ENCODE measurements at regions not wholly inside any gene's neighbourhood (a gene's known extent, or its start where the extent isn't known, plus 50 kb on each side); places are given as distances from the start of the nearest gene placed in this dataset.

DNA sequence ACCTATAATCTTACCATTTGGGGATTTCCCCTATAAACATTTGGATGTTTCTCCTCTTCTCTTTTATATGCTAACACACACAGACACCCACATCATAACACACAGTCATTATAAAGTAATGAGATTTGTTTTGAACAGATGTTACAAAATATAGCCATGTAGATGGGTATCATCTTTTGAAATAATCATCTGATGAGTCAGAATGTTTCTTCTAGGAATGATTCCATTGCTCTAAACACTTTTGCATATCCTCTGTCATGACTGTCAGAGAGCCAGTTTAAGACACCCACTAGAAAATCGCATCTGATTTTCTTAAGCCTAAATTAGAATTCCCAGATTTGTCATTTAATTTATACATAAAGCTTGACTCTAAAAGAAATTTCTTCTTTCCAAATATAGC lies 442.6 kb downstream of the CMPK2 start:
- Histone ChIP-seq H3K9me3 (ENCODE audit: control insufficient read depth in 2 of 2, low read length in 2 of 2) (no peaks in the 10 kb centered on the region), H3K9ac (ENCODE audit: low read depth in 1 of 2, low read length in 2 of 2) (no peak overlapping the region), H3K4me3 (ENCODE audit: low read length in 2 of 2) (no peak overlapping the region), H3K36me3 (ENCODE audit: control insufficient read depth in 2 of 2, insufficient read depth in 2 of 2, low read length in 2 of 2) (no peaks in the 10 kb centered on the region), H3K4me1 (ENCODE audit: control insufficient read depth in 2 of 2, insufficient read depth in 2 of 2, low read length in 2 of 2) (no peaks in the 10 kb centered on the region), H3K27ac (ENCODE audit: low read depth in 2 of 2, low read length in 2 of 2) (no peak overlapping the region), H3K27me3 (ENCODE audit: control insufficient read depth in 2 of 2, insufficient read depth in 2 of 2, low read length in 2 of 2) (no peaks in the 10 kb centered on the region)

DNA sequence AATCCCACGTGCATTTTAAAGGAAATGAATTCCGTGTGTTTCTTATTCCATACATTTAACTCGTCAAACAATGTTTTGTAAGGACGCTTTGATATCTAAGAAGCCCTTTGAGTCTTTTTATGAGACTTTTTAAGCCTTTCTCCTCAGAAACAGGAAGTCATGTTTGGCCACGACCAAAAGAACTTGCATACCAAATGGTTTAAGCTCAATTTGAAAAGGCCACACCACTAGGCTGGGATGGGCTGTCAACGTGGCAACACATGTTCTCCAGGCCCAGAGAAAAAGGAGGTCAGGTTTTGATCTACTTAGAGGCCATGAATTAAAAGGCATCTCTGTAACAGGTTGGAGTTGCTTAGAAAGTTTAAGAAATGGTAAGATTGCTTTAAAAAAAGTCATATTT lies 441.8 kb downstream of the CMPK2 start:
- H3K4me3 ChIP-seq (ENCODE audit: low read length in 2 of 2), result no peak overlapping the region
- no peak overlapping the region for H3K9ac ChIP-seq (ENCODE audit: low read depth in 1 of 2, low read length in 2 of 2)
- no peaks in the 10 kb centered on the region for H3K27me3 ChIP-seq (ENCODE audit: control insufficient read depth in 2 of 2, insufficient read depth in 2 of 2, low read length in 2 of 2)
- no peak overlapping the region for H3K27ac ChIP-seq (ENCODE audit: low read depth in 2 of 2, low read length in 2 of 2)
- H3K36me3 ChIP-seq (ENCODE audit: control insufficient read depth in 2 of 2, insufficient read depth in 2 of 2, low read length in 2 of 2), result no peaks in the 10 kb centered on the region
- H3K4me1 ChIP-seq (ENCODE audit: control insufficient read depth in 2 of 2, insufficient read depth in 2 of 2, low read length in 2 of 2), result no peaks in the 10 kb centered on the region
- H3K9me3 ChIP-seq (ENCODE audit: control insufficient read depth in 2 of 2, low read length in 2 of 2), result no peaks in the 10 kb centered on the region

DNA sequence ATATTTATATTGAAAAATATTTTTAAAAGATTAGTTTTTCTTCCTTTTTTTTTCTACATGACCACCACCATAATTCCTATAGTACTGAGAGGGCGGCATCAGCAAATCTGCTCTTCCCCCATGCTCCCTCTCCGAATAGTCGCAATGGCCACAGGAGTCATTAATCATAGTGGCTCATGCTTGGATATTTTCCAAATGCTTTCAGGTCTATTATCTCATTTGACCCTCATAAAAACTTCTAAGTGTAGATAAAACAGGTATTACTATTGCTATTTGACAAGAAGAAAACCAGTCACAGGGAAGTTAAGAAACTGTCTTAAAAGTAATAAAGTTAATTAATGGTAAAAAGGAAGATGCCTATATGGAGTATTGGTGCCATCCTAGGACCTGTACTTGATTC lies 440.7 kb downstream of the CMPK2 start:
- Histone ChIP-seq H3K4me1 (ENCODE audit: control insufficient read depth in 2 of 2, insufficient read depth in 2 of 2, low read length in 2 of 2) (no peaks in the 10 kb centered on the region), H3K9ac (ENCODE audit: low read depth in 1 of 2, low read length in 2 of 2) (no peak overlapping the region), H3K27ac (ENCODE audit: low read depth in 2 of 2, low read length in 2 of 2) (no peak overlapping the region), H3K36me3 (ENCODE audit: control insufficient read depth in 2 of 2, insufficient read depth in 2 of 2, low read length in 2 of 2) (no peaks in the 10 kb centered on the region), H3K4me3 (ENCODE audit: low read length in 2 of 2) (no peak overlapping the region), H3K9me3 (ENCODE audit: control insufficient read depth in 2 of 2, low read length in 2 of 2) (no peaks in the 10 kb centered on the region), H3K27me3 (ENCODE audit: control insufficient read depth in 2 of 2, insufficient read depth in 2 of 2, low read length in 2 of 2) (no peaks in the 10 kb centered on the region)

DNA sequence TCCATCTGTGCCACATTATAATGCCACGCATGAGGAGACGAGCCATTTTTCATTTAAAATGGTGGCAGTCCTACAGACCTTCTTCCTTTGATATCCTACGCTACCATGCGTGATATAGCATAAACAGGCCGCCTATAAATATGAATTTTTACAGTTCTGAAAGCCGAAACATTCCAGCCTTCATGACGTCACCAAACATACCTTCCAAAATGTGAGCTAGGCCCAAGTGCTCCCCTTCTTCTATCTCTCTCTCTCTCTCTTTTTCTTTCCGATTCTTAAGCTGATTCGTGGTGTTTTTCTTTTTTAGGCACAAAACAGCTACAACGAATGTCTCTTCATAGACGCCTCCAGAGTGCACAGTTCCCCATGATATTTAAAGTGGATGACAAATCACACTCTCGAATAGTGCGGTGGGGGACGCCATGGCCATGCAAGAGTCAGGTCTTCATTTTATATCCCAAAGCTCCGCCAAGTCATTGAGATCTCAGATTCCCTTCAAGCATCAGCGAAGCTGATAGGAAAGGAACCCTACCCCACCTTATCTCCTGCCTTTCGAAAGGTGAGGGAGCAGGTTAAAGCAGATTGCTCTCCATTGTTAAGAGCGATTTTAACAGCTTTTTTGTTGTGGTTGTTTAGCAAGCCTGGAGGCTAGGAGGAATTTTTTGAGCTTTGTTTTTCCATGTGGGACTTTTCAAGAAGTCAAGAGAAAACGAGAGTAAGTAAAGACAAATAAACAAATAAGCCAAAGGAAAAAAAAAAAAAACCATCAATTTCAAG lies 436.3 kb downstream of the CMPK2 start:
- H3K4me3 ChIP-seq (ENCODE audit: low read length in 2 of 2), result no peak overlapping the region
- H3K36me3 ChIP-seq (ENCODE audit: control insufficient read depth in 2 of 2, insufficient read depth in 2 of 2, low read length in 2 of 2), result no peaks in the 10 kb centered on the region
- no peaks in the 10 kb centered on the region for H3K27me3 ChIP-seq (ENCODE audit: control insufficient read depth in 2 of 2, insufficient read depth in 2 of 2, low read length in 2 of 2)
- H3K9ac ChIP-seq (ENCODE audit: low read depth in 1 of 2, low read length in 2 of 2), result no peak overlapping the region
- H3K9me3 ChIP-seq (ENCODE audit: control insufficient read depth in 2 of 2, low read length in 2 of 2), result no peaks in the 10 kb centered on the region
- H3K4me1 ChIP-seq (ENCODE audit: control insufficient read depth in 2 of 2, insufficient read depth in 2 of 2, low read length in 2 of 2), result no peaks in the 10 kb centered on the region
- no peak overlapping the region for H3K27ac ChIP-seq (ENCODE audit: low read depth in 2 of 2, low read length in 2 of 2)

DNA sequence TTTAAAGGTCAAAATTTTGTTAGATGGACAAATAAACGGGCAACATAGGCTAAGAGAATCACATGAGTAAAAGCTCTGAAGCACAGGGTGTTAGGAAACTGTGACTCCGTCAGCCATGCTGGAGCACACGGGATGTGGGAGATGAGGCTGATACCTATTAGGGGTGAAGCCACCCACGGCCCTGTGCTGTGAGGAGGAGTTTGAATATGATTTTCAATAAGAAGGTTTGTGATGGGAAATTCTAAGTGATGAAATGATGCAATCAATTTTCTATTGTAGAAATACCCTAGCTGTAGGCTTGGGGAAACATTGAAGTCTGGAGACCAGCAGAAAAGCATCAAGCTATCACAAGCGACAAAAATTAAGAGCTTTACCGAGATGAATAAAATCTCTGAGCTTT lies 431.3 kb downstream of the CMPK2 start:
- no peak overlapping the region for H3K27ac ChIP-seq (ENCODE audit: low read depth in 2 of 2, low read length in 2 of 2)
- no peaks in the 10 kb centered on the region for H3K9me3 ChIP-seq (ENCODE audit: control insufficient read depth in 2 of 2, low read length in 2 of 2)
- H3K4me3 ChIP-seq (ENCODE audit: low read length in 2 of 2), result no peak overlapping the region
- H3K4me1 ChIP-seq (ENCODE audit: control insufficient read depth in 2 of 2, insufficient read depth in 2 of 2, low read length in 2 of 2), result no peaks in the 10 kb centered on the region
- no peaks in the 10 kb centered on the region for H3K27me3 ChIP-seq (ENCODE audit: control insufficient read depth in 2 of 2, insufficient read depth in 2 of 2, low read length in 2 of 2)
- H3K9ac ChIP-seq (ENCODE audit: low read depth in 1 of 2, low read length in 2 of 2), result no peak overlapping the region
- no peaks in the 10 kb centered on the region for H3K36me3 ChIP-seq (ENCODE audit: control insufficient read depth in 2 of 2, insufficient read depth in 2 of 2, low read length in 2 of 2)

DNA sequence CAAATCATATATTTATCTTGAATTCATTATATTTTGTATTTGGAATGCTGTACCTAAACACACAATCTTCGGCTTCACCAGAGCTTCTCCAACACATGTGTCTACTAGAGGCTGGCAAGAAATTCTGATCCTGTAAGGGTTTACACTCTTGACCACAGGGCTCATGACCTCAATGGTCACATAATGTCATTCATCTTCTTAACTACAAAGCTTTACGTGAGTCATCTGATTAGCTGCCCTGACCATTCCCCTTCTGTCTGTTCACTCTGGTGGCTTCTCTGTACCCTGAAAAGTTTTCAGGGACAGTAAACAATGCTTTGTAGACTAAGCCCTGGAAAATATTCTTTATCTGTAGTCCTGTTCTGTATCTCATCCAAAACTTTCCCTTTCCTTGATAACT lies 423.9 kb downstream of the CMPK2 start:
- H3K27ac ChIP-seq (ENCODE audit: low read depth in 2 of 2, low read length in 2 of 2), result no peak overlapping the region
- no peaks in the 10 kb centered on the region for H3K4me1 ChIP-seq (ENCODE audit: control insufficient read depth in 2 of 2, insufficient read depth in 2 of 2, low read length in 2 of 2)
- no peaks in the 10 kb centered on the region for H3K9me3 ChIP-seq (ENCODE audit: control insufficient read depth in 2 of 2, low read length in 2 of 2)
- H3K9ac ChIP-seq (ENCODE audit: low read depth in 1 of 2, low read length in 2 of 2), result no peak overlapping the region
- no peak overlapping the region for H3K4me3 ChIP-seq (ENCODE audit: low read length in 2 of 2)
- no peaks in the 10 kb centered on the region for H3K27me3 ChIP-seq (ENCODE audit: control insufficient read depth in 2 of 2, insufficient read depth in 2 of 2, low read length in 2 of 2)
- no peaks in the 10 kb centered on the region for H3K36me3 ChIP-seq (ENCODE audit: control insufficient read depth in 2 of 2, insufficient read depth in 2 of 2, low read length in 2 of 2)

DNA sequence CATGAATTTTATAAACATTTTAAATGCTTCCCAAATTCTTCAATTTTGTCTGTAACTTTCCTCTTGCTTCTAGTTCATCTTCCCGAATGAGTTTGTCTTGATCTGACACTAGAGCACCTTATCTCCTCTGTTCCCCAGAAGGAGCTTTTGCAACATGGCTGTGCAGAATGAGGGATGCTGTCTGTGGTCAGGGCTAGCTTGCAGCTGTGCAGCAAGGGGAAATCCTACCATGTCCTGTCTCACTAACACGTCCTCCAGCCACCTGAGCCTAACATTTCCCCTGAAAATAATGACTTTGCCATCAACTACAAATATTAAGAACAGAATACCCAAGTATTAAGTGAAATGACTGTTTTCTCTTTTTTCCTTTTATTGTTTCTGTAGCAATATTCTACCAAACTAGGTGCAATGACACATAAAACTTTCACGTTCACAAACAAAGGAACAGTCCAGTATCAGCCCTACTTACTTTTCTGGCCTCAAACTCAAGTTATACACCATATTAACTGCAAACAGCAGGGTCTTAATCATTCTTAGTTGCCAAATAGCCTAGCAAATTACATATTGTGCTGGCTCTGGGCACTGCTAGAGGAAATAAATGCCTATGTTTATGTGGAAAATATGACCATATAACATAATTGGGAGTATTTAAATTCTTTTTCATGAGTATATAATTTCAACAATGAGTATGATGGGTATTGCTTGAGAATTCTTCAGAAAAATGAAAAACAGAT lies 423.3 kb downstream of the CMPK2 start:
- Histone ChIP-seq H3K9me3 (ENCODE audit: control insufficient read depth in 2 of 2, low read length in 2 of 2) (no peaks in the 10 kb centered on the region), H3K36me3 (ENCODE audit: control insufficient read depth in 2 of 2, insufficient read depth in 2 of 2, low read length in 2 of 2) (no peaks in the 10 kb centered on the region), H3K4me1 (ENCODE audit: control insufficient read depth in 2 of 2, insufficient read depth in 2 of 2, low read length in 2 of 2) (no peaks in the 10 kb centered on the region), H3K9ac (ENCODE audit: low read depth in 1 of 2, low read length in 2 of 2) (no peak overlapping the region), H3K4me3 (ENCODE audit: low read length in 2 of 2) (no peak overlapping the region), H3K27me3 (ENCODE audit: control insufficient read depth in 2 of 2, insufficient read depth in 2 of 2, low read length in 2 of 2) (no peaks in the 10 kb centered on the region), H3K27ac (ENCODE audit: low read depth in 2 of 2, low read length in 2 of 2) (no peak overlapping the region)

DNA sequence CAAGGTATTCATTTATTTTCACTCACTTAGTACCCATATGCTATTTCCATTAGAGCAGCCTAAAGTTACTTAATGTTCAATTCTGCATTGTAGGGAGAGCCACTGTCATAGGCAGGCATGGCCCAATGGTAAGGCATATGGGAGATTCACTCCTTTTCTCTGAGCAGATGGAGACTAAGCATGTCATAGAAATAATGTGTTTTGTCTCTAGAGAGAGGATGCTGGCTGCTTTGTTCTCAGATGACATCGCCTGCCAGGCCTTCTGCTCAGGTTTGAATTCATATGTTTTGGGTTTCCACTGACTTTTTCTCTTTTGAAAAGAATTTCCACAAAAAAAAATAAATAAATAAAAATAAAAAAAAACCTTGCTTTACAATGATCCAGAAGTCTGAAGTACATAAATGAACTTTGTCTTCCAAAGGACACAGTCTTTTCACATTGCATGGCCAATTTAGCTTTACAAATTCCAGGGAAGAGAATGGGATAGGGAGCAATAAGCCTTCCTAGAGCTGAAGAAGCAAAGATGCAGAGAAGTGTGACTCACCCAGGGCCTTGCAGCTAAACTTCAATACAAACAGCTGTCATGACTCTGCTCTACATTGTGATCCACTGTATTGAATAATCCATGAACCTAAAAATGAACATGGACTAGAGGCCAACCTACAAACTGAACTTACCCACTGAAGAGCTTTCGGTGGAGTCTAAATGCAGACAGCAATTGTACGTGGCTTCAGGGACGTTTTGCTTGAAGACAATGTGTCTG lies 422.5 kb downstream of the CMPK2 start:
- Histone ChIP-seq H3K9ac (ENCODE audit: low read depth in 1 of 2, low read length in 2 of 2) (no peak overlapping the region), H3K4me3 (ENCODE audit: low read length in 2 of 2) (no peak overlapping the region), H3K9me3 (ENCODE audit: control insufficient read depth in 2 of 2, low read length in 2 of 2) (no peaks in the 10 kb centered on the region), H3K4me1 (ENCODE audit: control insufficient read depth in 2 of 2, insufficient read depth in 2 of 2, low read length in 2 of 2) (no peaks in the 10 kb centered on the region), H3K27ac (ENCODE audit: low read depth in 2 of 2, low read length in 2 of 2) (no peak overlapping the region), H3K36me3 (ENCODE audit: control insufficient read depth in 2 of 2, insufficient read depth in 2 of 2, low read length in 2 of 2) (no peaks in the 10 kb centered on the region), H3K27me3 (ENCODE audit: control insufficient read depth in 2 of 2, insufficient read depth in 2 of 2, low read length in 2 of 2) (no peaks in the 10 kb centered on the region)

DNA sequence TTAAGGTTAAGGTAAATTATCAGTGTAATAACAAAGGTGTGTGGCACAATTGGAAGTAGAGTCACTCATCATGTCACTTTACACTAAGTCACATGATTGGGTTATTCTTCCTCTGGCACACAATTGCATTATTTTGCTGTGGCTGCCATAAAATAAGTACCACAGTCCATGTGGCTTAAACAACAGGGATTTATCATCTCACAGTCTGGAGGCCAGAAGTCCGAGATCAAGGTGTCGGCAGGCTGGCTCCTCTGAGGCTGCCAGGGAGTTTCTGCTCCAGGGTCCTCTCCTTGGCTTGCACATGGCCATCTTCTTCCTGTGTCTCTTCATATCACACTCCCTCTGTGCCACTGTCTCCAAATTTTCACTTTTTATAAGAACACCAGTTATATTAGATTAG lies 421.2 kb downstream of the CMPK2 start:
- Histone ChIP-seq H3K4me3 (ENCODE audit: low read length in 2 of 2) (no peak overlapping the region), H3K4me1 (ENCODE audit: control insufficient read depth in 2 of 2, insufficient read depth in 2 of 2, low read length in 2 of 2) (no peaks in the 10 kb centered on the region), H3K27ac (ENCODE audit: low read depth in 2 of 2, low read length in 2 of 2) (no peak overlapping the region), H3K27me3 (ENCODE audit: control insufficient read depth in 2 of 2, insufficient read depth in 2 of 2, low read length in 2 of 2) (no peaks in the 10 kb centered on the region), H3K9ac (ENCODE audit: low read depth in 1 of 2, low read length in 2 of 2) (no peak overlapping the region), H3K36me3 (ENCODE audit: control insufficient read depth in 2 of 2, insufficient read depth in 2 of 2, low read length in 2 of 2) (no peaks in the 10 kb centered on the region), H3K9me3 (ENCODE audit: control insufficient read depth in 2 of 2, low read length in 2 of 2) (no peaks in the 10 kb centered on the region)

DNA sequence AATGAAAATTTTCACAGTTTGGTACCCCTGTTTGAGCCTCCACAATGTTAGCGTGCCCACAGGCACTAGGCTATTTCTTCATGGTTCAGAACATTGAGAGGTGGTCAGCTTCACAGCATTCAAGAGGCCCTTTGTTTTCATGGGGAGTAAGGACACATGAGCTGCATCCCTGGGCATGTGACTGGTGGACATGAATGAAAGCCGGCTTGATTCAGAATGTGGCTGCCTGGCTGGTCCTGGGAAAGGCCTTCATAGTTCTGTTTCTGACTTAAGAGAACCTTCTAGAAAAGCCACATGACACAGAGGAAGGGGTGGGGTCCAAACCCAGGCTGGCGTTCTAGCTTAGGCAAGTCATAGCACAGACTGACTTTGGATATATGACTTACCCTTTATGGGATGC lies 420.6 kb downstream of the CMPK2 start:
- no peak overlapping the region for H3K9ac ChIP-seq (ENCODE audit: low read depth in 1 of 2, low read length in 2 of 2)
- no peaks in the 10 kb centered on the region for H3K36me3 ChIP-seq (ENCODE audit: control insufficient read depth in 2 of 2, insufficient read depth in 2 of 2, low read length in 2 of 2)
- no peaks in the 10 kb centered on the region for H3K4me1 ChIP-seq (ENCODE audit: control insufficient read depth in 2 of 2, insufficient read depth in 2 of 2, low read length in 2 of 2)
- H3K9me3 ChIP-seq (ENCODE audit: control insufficient read depth in 2 of 2, low read length in 2 of 2), result no peaks in the 10 kb centered on the region
- no peaks in the 10 kb centered on the region for H3K27me3 ChIP-seq (ENCODE audit: control insufficient read depth in 2 of 2, insufficient read depth in 2 of 2, low read length in 2 of 2)
- no peak overlapping the region for H3K4me3 ChIP-seq (ENCODE audit: low read length in 2 of 2)
- no peak overlapping the region for H3K27ac ChIP-seq (ENCODE audit: low read depth in 2 of 2, low read length in 2 of 2)
